ENCODE measurements at regions not wholly inside any gene's neighbourhood (a gene's known extent, or its start where the extent isn't known, plus 50 kb on each side); places are given as distances from the start of the nearest gene placed in this dataset.

DNA sequence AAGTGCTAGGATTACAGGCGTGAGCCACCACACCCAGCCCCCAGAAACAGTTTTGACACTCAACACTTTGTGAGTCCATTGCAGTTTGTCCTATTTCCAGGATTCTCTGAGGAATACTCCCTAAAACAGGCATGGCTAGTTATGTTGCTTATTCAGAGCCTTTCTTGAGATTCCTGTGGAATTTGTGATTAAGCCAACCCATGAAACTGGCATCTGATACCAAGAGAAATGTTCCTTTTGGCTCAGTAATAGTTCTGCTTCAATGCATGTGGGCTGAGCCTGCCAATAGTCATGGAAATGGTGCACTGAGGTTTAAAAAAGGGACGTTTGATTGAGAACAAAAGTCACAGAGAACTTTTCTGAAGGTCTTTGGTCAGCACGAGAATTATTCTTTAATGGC lies 241.7 kb downstream of the PPP1R2C start:
- no peak for TF ChIP-seq JUND (IDR thresholded peaks at IDR 0.05; ENCODE audit: low read depth)
- no peak for DNase-seq (ENCODE audit: low read depth in 1 of 2, low spot score in 1 of 2)
- in situ Hi-C loops (cut with HindIII; ENCODE audit: low pct_unique_long_range_greater_than_20kb, low sequenced_read_pairs) = no loop called here

DNA sequence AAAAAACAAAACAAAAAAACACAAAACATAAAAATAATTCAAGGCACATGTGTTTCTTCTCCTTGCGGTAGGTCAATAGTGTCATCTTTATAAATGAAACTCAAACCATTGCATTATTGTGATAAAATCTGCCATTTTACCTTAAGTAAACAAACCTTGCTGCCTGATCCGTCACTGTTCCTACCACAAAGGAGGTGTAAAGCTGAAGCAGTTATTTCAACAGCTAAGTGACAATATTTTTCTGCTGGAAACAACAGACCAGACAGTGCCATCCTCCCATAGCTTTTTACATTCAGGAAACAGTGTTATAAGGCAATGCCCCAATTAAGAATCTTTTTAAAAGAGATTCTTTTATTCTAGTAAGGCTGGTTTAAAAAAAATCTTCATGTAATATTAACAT lies 242.7 kb downstream of the PPP1R2C start:
- no peak for DNase-seq (ENCODE audit: low read depth in 1 of 2, low spot score in 1 of 2)
- TF ChIP-seq JUND (IDR thresholded peaks at IDR 0.05; ENCODE audit: low read depth) = no peak
- in situ Hi-C loops (cut with HindIII; ENCODE audit: low pct_unique_long_range_greater_than_20kb, low sequenced_read_pairs) = no loop called here

DNA sequence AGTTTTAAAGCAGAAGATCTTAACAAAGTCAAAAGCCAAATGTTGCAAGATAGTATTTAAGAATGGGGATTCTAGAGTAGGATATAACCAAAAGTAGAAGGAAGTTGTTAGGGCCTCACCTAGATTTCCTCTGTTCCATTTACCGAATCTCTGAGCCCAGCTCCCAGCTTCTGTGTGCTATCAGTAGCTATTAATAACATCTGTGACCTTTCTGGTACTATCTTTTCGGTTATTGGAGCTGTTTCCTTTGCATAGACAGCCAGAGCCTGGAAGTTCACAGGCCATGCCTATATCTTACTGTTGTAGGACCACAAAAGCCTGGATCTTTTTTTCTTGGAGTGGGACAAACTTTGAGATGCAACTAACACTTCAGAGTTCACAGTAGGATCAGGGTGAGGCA lies 244.2 kb downstream of the PPP1R2C start:
- no peak for DNase-seq (ENCODE audit: low read depth in 1 of 2, low spot score in 1 of 2)
- in situ Hi-C loops (cut with HindIII; ENCODE audit: low pct_unique_long_range_greater_than_20kb, low sequenced_read_pairs) = no loop called here

DNA sequence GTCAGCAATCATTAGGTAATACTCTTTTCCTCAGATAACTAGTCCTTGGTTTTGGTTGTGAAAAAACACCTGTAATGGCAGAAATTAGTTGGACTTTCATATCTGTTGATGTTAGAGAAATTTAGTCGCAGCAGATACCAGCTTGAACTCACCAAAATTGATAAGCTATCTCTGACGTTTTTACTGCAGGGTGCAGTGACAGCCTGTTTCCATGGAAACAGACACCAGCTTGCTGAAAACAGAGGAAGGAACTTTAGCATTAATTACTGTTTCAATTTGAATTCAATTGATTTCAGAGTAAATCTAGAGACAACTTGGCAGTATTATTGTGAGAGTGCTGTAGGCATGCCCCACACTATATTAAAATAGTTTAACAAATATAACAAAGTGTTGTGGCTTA lies 246.5 kb downstream of the PPP1R2C start:
- DNase-seq (ENCODE audit: low read depth in 1 of 2, low spot score in 1 of 2) = no peak
- in situ Hi-C loops (cut with HindIII; ENCODE audit: low pct_unique_long_range_greater_than_20kb, low sequenced_read_pairs) = no loop called here
- TF ChIP-seq JUND (IDR thresholded peaks at IDR 0.05; ENCODE audit: low read depth) = no peak

More for the DNA sequence above, 244.2 kb downstream of the PPP1R2C start:
- no peak for TF ChIP-seq JUND (IDR thresholded peaks at IDR 0.05; ENCODE audit: low read depth)

DNA sequence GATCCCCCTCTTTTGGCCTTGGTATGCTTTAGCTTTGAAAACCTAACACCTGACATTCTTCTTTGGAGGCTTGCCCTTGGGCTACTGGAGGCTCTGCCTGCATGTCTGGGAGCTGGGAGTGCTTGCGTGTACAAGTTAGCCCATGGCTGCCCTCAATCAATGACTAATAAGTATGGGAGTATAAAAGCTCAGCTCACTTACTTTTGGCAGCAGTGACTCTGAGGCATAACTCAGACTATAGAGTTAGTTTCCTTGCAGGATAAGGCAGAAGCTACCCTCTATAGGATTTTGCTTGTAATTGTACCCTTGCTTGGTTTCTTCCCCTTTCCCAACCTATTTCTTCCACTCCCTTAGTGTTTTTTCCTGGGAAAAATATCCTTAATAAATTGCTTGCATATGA lies 247.9 kb downstream of the PPP1R2C start:
- no peak for DNase-seq (ENCODE audit: low read depth in 1 of 2, low spot score in 1 of 2)
- no peak for TF ChIP-seq JUND (IDR thresholded peaks at IDR 0.05; ENCODE audit: low read depth)
- in situ Hi-C loops (cut with HindIII; ENCODE audit: low pct_unique_long_range_greater_than_20kb, low sequenced_read_pairs) = no loop called here

DNA sequence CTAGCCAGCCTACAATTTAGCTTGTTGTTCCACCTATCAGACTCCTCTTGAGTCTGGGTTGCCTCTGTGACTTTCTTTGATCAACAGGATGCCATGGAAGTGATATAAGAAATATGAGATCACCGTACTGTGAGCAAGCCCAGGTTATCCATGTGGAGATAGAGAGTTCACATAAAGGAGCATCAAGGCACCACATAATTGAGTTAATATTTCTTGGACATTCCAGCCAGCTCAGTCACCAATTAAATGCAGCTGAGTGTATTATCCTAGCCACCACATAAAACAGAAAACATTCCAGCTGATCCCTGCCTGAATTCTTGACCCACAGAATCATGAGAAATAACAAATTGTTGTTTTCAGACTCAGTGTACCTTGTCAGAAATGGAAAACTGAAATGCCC lies 253.6 kb downstream of the PPP1R2C start:
- no peak for DNase-seq (ENCODE audit: low read depth in 1 of 2, low spot score in 1 of 2)

DNA sequence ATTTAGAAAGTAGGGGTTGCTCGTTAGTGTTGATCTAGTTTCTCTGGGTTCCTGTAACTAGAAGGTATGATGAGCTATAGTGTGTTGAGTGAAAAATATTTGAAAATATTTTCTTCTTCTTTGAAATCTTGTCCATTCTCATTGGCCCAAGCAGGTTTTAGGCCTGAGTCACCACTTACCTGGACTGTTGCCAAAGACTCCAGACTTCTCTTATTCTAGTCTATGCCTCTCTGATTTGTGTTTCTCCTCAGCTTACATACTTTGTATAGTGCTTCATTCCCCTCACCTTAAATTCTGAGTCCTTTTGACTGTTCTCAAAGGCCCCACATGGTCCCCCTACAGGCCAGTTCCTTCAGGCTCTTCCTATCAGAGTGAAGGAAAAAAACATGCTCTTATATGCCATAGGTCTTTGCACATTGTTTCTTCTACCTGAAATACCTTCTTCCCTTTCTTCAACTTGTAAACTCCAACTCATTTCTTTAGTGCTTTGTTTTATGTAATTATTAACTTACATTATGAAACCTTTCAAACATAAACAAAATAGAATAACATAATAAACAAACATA lies 258.2 kb downstream of the PPP1R2C start:
- in situ Hi-C loops (cut with HindIII; ENCODE audit: low pct_unique_long_range_greater_than_20kb, low sequenced_read_pairs) = no loop called here
- no peak for TF ChIP-seq JUND (IDR thresholded peaks at IDR 0.05; ENCODE audit: low read depth)
- DNase-seq (ENCODE audit: low read depth in 1 of 2, low spot score in 1 of 2) = peak in 1 of 2 experiments; percentile 3

More for the DNA sequence above, 253.6 kb downstream of the PPP1R2C start:
- in situ Hi-C loops (cut with HindIII; ENCODE audit: low pct_unique_long_range_greater_than_20kb, low sequenced_read_pairs) = no loop called here
- TF ChIP-seq JUND (IDR thresholded peaks at IDR 0.05; ENCODE audit: low read depth) = no peak

DNA sequence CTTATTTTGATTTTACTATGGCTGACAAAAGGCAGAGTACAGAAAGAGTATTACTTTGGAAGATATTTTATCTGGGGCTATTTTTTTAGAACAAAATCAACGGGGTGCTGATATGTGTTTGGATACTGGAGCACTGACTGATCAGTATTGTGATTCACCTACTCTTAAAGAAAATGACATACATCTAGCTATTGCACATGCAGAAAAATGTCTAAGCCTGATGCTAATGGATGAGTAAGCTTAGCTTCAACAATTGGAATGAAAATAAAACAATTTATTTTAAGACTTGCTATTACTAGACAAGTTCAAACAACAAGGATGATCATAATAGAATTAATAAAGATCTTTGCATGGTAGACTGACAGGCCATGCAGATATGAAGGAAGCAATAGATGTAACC lies 262.0 kb downstream of the PPP1R2C start:
- TF ChIP-seq JUND (IDR thresholded peaks at IDR 0.05; ENCODE audit: low read depth) = no peak
- in situ Hi-C loops (cut with HindIII; ENCODE audit: low pct_unique_long_range_greater_than_20kb, low sequenced_read_pairs) = no loop called here
- DNase-seq (ENCODE audit: low read depth in 1 of 2, low spot score in 1 of 2) = no peak

DNA sequence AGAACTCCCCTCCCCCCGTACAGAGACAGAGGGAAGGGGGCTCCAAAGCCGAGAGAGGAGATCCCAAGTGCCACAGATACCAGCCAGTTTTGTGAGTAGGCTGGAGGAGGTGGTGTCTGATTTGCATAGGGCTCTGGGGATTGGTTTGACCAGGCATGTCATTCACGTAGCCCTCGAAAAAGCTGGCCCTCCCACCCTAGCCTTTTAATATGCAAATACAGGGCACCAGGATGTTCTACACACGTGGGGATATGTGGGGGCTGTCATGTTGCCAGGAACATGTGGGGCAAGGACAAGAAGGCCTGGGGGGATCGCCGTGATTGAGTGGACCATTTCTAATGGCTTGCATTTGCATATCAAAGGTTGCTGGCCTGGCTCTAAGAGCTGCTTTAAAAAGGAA lies 272.9 kb downstream of the PPP1R2C start:
- no peak for DNase-seq (ENCODE audit: low read depth in 1 of 2, low spot score in 1 of 2)
- TF ChIP-seq JUND (IDR thresholded peaks at IDR 0.05; ENCODE audit: low read depth) = no peak
- in situ Hi-C loops (cut with HindIII; ENCODE audit: low pct_unique_long_range_greater_than_20kb, low sequenced_read_pairs) = no loop called here

DNA sequence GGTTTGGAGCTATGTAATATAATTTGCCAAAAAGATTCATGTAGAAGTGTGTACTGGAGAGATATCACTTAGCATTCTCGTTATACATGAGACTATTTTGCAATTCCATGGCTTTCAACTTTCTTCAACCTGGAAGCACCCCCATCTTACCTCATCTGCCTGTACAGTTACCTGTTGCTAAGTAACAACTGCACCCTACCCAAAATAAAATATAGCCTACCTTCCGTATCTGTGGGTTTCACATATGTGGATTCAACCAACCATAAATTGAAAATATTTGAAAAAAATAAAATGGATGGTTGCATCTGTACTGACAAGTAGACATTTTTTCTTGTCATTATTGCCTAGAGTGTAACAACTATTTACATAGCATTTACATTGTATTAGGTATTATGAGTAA lies 278.3 kb downstream of the PPP1R2C start:
- no peak for DNase-seq (ENCODE audit: low read depth in 1 of 2, low spot score in 1 of 2)
- in situ Hi-C loops (cut with HindIII; ENCODE audit: low pct_unique_long_range_greater_than_20kb, low sequenced_read_pairs) = no loop called here
- no peak for TF ChIP-seq JUND (IDR thresholded peaks at IDR 0.05; ENCODE audit: low read depth)

DNA sequence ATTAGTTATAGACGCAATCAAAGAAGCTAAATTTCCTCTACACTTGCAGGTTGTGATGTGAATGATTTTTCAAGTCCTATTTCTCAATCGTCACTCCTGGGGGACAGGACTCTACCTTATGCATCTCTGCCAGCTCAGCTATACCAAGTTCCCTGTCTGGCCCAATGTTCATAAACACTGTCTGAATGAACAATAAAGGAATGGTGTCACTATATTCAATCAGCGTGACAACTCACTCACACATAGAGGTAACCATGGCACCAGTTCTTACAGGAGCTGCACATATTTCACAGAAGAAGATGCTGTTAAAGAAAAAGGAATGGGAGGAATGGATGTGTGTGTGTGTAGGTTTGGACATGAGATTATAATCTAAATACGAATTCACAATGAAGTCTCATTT lies 280.6 kb downstream of the PPP1R2C start:
- no peak for TF ChIP-seq JUND (IDR thresholded peaks at IDR 0.05; ENCODE audit: low read depth)
- in situ Hi-C loops (cut with HindIII; ENCODE audit: low pct_unique_long_range_greater_than_20kb, low sequenced_read_pairs) = no loop called here
- no peak for DNase-seq (ENCODE audit: low read depth in 1 of 2, low spot score in 1 of 2)

DNA sequence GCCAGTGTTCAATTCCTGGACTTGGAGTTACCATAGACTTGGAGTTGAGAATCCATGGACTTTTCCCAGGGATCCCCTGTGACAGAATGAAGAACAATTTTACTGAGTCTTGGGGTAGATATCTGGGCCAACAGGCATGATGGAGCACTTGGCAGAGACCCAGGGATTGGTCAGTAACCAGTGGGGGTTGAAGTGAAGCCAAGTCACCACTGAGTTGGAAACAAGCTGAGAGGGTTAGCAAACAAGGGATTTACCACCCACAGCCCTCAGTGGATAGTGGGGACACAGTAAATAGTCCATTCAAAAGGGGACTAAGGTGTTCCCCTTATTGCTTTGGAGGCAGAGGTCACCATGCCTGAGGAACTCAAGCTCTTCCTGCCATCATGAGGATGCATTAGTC lies 281.7 kb downstream of the PPP1R2C start:
- DNase-seq (ENCODE audit: low read depth in 1 of 2, low spot score in 1 of 2) = no peak
- no peak for TF ChIP-seq JUND (IDR thresholded peaks at IDR 0.05; ENCODE audit: low read depth)
- in situ Hi-C loops (cut with HindIII; ENCODE audit: low pct_unique_long_range_greater_than_20kb, low sequenced_read_pairs) = no loop called here

DNA sequence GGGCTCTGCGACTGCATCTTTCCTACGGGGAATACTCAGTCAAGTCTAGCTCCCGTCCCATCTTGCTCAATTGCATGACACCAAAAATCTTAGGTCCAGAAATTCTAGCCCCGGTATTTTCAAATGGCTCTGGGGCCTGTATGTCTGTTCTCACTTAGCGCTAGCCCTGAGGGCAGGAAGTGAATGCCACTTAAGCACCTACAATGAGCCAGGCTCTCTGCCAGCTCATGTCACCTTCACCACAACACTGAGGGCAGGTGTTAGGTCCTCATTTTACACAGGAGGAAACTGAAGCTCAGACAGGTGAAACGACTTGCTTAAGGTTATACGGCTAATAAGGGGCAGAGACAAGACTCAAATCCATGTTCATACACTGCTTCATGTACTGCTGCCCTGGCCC lies 282.8 kb downstream of the PPP1R2C start:
- in situ Hi-C loops (cut with HindIII; ENCODE audit: low pct_unique_long_range_greater_than_20kb, low sequenced_read_pairs) = no loop called here
- TF ChIP-seq JUND (IDR thresholded peaks at IDR 0.05; ENCODE audit: low read depth) = no peak
- no peak for DNase-seq (ENCODE audit: low read depth in 1 of 2, low spot score in 1 of 2)

DNA sequence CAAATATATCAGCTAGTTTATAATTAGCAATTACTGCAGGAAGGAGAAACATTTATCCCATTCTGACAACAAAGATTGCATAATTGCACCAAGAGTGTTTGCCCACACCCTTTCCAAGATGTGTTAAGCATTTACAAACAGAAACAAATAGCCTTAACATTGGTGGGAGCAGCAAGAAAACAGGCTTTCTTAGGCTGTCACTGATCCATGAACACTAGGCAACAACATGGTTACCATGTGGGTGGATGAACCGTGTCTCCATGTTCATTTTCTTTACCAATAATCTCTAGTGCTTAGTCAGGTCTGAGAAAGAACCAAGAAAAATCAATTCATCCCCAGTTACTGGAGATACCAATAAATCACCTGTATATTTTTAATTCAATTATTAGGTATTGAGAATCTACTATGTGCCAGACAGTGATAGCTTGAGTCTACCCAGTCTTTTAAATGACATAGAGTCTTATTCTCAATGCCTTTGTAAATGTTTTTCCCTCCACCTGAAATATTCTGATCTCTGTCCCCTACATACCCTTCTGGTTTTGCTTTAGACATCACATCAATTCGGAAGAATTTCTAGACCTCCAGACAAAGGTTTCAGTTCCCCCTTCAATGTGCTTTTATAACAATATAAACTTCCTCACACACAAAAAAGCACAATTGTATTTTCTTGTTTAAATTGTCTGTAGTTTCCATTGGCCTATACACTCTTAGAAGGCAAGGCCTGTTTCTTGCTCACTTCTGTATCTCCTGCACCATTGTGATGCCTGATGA lies 286.6 kb downstream of the PPP1R2C start:
- TF ChIP-seq JUND (IDR thresholded peaks at IDR 0.05; ENCODE audit: low read depth) = no peak
- DNase-seq (ENCODE audit: low read depth in 1 of 2, low spot score in 1 of 2) = no peak
- in situ Hi-C loops (cut with HindIII; ENCODE audit: low pct_unique_long_range_greater_than_20kb, low sequenced_read_pairs) = no loop called here
